ENCODE measurements at regions not wholly inside any gene's neighbourhood (a gene's known extent, or its start where the extent isn't known, plus 50 kb on each side); places are given as distances from the start of the nearest gene placed in this dataset.

- no peak for TF ChIP-seq POLR2A (IDR thresholded peaks at IDR 0.05)
- no peak for TF ChIP-seq CTCF (IDR thresholded peaks at IDR 0.05)
These were observed 341.6 kb upstream of the LRP1B start for GRCh38 chr2:142472382-142472781.
